ENCODE measurements at regions not wholly inside any gene's neighbourhood (a gene's known extent, or its start where the extent isn't known, plus 50 kb on each side); places are given as distances from the start of the nearest gene placed in this dataset.

DNA sequence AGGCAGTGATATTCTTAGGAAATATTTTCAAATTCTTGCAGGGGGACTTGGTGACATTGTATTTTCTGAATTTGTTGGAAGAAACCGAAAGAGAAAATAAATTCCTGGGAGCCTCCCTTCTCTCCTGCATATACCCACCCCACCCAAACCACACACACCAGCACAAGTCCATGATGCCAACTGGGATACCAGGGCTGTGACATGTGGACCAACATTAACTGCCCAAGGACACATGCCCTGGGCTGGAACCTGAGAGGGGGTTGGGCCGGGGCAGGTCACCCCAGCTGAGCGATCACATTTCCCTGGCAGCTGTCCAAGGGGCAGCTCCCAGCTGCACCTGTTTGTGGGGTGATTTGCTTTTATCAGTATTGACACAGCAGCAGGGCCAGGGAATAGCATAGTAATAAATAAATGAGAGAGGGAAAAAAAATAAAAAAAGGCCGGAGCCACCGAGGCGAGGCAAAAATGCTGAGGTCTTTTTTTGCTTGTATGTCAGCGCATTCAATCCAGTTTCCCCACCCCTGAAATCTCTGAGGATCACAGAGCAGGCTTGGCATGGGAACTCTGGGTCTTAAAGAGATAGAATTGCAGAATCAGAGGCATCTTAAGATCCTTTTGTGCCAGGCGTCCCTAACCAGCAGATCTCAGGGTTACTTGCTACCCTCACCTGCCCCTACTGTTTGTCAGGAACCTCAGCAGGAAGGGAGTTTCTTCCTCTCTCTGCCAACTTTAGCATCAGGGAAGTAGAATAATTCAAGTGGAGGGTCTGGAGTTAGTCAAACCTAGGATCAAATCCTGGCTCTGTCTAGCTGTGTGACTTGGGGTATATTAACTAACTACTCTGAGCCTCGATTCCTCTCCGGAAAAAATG lies 66.5 kb upstream of the PIM1 start:
- intact Hi-C loops (cut with DNase I, micrococcal nuclease): no loop called here
- DNase-seq: peak; percentile 91 to 96
- peak; percentile 79 for ATAC-seq

DNA sequence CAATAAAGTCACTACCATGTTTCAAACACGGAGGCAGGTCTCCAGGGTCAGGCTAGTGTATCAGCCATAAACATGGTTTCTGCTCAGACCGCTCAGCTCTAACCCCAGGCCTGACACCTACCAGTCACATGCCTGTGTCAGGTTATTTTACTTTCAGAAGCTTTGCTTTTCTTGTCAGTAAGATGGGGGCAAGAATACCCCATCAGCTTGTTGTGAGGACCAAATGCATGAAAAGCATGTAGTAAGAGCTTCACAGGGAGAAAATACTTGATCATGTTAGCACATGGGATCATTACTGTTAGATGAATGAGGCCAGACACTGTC lies 65.2 kb upstream of the PIM1 start:
- DNase-seq (no peak), ATAC-seq (no peak)
- intact Hi-C loops (cut with DNase I, micrococcal nuclease): no loop called here

DNA sequence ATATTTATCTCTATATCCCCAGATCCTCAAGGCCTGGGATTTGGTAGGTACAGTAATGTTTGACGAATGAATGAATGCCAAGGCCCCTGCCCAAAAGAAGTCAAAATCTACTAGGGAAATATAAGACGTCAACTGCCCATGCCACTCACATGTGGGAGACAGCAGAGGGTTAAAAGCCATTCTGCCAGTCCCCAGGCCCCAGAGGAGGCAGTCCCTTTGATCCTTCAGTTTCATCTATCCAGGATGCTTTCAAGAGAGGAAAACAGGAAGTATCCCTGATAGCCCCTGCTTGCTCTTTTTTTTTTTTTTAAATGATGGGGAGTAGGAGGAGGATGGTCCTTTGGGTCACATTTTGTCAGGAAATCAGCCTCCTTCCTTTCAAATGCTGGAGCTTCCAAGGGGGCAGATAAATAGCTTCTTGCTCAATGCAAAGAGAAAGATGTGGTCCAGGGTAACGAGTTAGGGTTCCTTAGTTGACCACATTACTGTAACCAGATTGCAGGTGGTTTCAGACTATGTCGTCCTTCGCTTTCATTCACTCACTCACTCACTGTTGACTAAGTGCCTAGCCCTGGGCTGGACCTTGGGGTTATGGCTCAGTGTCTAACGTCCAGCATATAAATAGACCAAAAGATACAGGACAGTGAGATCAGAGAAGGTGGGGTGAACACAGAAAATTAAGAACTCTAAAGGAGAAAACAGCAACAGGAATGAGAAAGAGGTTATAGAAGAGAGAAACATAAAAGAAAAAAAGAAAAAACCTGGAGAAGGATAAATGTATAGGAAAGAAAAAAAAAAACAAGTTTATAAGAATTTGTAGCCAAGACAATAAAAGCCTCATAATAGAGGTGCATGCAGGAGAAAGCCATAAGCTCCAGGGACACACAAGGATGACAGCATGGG lies 64.6 kb upstream of the PIM1 start:
- intact Hi-C loops (cut with DNase I, micrococcal nuclease): no loop called here
- no peak for DNase-seq
- ATAC-seq: no peak

DNA sequence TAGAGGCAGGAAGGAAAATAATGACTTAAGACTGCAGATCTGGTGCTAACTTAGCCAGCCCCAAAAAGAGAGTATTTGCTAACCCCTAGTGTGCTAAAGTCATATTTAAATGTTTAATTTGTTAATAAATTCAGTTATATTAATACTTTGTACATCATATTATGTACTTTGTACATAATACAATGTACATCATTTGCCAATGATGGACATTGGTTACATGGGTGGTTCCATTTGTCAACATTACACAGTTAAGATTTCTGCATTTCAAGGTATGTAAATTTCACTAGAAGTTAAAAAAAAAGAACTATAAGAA lies 63.9 kb upstream of the PIM1 start:
- no peak for ATAC-seq
- no peak for DNase-seq
- intact Hi-C loops (cut with DNase I, micrococcal nuclease): no loop called here

GRCh38 chr6:37106554-37106953 lies 63.4 kb upstream of the PIM1 start:
- intact Hi-C loops (cut with DNase I, micrococcal nuclease): no loop called here
- ATAC-seq: no peak
- no peak for DNase-seq

DNA sequence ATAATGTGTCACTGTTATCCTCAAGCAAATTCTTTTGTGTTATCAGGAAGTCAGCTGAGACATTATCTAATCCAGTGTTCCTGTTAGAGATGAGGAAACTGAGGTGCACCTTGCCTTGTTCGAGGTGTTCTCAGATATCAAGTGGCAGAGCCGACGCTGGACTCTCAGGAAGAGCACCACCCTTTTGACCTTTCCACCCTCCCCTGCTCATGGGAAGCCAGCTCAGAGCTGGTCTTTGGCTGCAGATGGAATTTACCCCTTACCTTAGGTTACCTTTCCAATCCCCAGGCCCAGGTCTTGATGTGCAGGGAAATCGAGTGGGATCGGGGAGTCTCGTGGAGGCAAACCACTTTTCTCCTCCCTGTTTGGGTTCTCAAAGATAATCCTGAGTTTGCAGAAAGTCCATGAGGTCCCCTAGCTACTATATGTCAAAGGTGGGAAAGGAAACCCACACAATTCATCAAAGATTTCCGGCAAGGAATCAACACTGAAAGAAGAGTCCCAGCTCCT lies 62.9 kb upstream of the PIM1 start:
- DNase-seq (no peak), ATAC-seq (no peak)
- intact Hi-C loops (cut with DNase I, micrococcal nuclease): no loop called here

DNA sequence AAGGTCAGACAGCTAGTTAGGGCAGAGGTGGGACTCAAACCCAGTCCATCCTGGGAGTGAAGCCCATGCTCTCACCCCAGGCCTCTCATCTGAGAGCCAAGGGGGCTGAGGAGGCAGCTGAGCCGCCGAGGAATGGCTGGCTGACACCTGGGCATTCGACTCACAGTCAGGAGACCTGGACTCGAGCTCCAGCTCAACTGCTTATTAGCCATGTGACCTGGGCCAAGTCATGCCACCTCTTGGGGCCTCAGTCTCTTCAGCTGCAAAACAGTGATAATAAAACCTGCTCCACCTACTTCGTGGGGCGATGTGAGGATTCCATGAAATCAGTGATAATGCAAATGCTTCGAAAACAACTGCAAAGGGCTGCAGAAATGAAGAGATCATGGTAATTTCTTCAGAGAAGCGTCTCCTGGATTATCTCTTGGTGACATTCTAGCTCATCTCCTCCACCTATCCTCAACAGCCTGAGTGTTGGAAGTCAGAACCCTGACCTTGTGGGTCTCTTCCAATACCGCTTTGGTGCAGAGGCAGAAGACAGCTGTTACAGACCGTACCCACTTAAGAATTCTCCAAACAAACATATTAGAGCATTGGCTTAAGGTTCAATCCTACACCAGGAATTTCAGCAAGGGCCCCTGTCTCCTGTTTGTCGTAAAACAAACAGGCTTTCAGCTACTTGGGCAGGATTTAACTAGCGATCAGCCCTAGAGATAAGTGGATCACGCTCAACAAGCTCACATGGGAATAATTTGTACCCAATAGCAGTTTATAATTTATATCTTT lies 60.0 kb upstream of the PIM1 start:
- ATAC-seq (no peak), DNase-seq (no peak)

GRCh38 chr6:37110500-37111461 lies 59.2 kb upstream of the PIM1 start:
- ATAC-seq (no peak), DNase-seq (no peak)
- intact Hi-C loops (cut with DNase I, micrococcal nuclease): no loop called here

More for the DNA sequence above, 60.0 kb upstream of the PIM1 start:
- intact Hi-C loops (cut with DNase I, micrococcal nuclease): no loop called here

DNA sequence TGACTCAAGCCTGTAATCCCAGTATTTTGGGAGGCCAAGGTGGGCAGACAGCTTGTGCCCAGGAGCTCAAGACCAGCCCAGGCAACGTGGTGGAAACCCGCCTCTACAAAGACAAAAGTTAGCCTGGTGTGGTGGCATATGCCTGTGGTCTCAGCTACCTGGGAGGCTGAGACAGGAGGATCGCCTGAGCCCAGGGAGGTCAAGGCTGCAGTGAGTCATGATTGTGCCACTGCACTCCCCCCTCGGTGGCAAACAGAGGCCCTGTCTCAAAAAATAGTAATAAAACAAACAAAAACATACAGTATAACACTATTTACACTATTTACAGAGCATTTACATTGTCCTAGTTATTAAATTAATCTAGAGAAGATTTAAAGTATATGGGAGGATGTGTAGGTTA lies 56.0 kb upstream of the PIM1 start:
- ATAC-seq (no peak), DNase-seq (no peak)
- intact Hi-C loops (cut with DNase I, micrococcal nuclease): no loop called here

DNA sequence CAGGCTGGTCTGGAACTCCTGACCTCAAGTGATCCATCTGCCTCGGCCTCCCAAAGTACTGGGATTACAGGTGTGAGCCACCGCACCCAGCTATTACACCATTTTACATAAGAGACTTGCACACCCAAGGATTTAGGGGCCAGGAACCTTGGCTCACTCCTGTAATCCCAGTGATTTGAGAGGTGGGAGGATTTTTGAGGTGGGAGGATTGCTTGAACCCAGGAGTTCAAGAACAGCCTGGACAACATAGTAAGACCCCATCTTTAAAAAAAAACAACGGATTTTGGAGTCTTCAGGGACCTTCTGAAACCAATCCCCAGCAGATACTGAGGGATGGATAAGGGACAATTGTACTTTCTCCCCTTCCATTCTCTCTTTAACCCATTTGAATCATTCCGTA lies 55.3 kb upstream of the PIM1 start:
- intact Hi-C loops (cut with DNase I, micrococcal nuclease): no loop called here
- DNase-seq (no peak), ATAC-seq (no peak)

GRCh38 chr6:37115236-37115895 lies 54.6 kb upstream of the PIM1 start:
- DNase-seq (no peak), ATAC-seq (no peak)
- intact Hi-C loops (cut with DNase I, micrococcal nuclease): no loop called here

DNA sequence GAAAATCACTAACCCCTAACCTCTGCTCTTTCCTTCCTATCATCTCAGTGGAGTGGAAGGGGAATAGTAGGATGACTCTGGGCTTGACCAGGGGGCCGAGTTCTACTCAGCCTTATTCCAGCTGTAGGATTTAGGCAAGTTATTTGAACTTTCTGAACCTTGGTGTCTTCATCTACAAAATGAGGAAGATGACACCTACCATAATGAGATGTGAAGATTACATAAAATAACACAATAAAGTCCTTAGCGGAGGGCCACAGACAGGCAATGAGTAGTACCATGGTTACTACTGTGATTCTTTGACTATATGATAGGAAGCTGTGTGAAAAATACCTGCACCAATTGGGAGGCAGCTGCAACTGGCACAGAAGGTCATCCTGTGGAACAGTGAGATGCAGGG lies 53.6 kb upstream of the PIM1 start:
- no peak for DNase-seq
- no peak for ATAC-seq

DNA sequence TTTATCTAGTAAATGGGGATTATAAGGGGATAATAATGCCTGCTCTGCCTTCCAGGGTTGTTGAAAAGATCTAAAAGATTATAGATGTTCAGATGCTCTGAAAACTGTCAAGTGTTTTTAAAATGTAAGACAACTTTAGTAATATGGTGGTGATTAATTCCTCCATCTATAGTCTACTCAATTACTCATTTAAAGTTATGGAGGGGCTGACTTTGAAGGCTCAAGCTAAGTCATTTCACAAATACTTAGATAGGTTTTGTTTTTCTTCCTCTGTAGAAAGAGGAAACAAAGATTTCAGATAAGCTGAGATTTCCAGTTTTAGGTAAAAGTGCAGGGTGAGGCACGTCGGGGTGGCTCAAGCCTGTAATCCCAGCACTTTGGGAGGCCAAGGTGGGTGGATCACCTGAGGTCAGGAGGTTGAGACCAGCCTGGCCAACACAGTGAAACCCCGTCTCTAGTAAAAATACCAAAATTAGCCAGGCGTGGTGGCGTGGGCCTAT lies 50.5 kb upstream of the PIM1 start:
- DNase-seq: no peak
- intact Hi-C loops (cut with DNase I, micrococcal nuclease): no loop called here
- no peak for ATAC-seq

More for the DNA sequence above, 53.6 kb upstream of the PIM1 start:
- intact Hi-C loops (cut with DNase I, micrococcal nuclease): no loop called here
